ENCODE measurements at regions not wholly inside any gene's neighbourhood (a gene's known extent, or its start where the extent isn't known, plus 50 kb on each side); places are given as distances from the start of the nearest gene placed in this dataset.

DNA sequence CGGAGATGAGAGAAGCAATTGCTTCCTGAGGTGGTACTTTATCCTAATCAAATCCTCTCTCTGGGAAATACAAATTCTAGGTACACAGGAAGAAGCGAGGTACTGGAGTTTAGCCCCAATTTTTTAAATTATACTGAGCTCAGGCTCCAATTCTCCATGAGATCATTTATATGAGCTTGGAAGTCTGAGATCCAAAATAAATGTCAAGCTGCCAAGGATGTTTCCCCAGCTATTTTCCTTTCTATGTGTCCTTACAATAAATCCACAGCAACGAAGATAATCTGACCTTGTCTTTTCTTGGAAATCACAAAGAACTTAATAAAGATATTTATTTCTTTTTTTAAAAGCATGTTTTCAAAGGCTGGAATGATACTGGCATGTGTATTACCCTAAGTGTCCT, 597.3 kb downstream of the GABRG2 start:
- Histone ChIP-seq H3K4me2 (replicated peaks; ENCODE audit: low read depth, low read length, poor library complexity, severe bottlenecking) (no peak overlapping the region), H3K9me3 (ENCODE audit: control extremely low read depth in 1 of 3, control insufficient read depth in 2 of 3, insufficient read depth in 1 of 3, low read length in 2 of 3) (no peaks in the 10 kb centered on the region), H3K4me3 (ENCODE audit: control extremely low read depth in 1 of 5, extremely low read depth in 1 of 5, insufficient read depth in 1 of 5, low read depth in 2 of 5, low read length in 4 of 5) (no peak overlapping the region), H3K27me3 (replicated peaks in 1 of 4; ENCODE audit: control extremely low read depth in 1 of 4, control insufficient read depth in 3 of 4, insufficient read depth in 4 of 4, low read length in 3 of 4) (no peaks in the 10 kb centered on the region), H3K4me1 (ENCODE audit: control insufficient read depth in 2 of 2, insufficient read depth in 2 of 2, low read length in 2 of 2) (no peaks in the 10 kb centered on the region), H3K79me2 (ENCODE audit: control insufficient read depth, insufficient read depth, low read length) (no peaks in the 10 kb centered on the region), H4K20me1 (ENCODE audit: control insufficient read depth, insufficient read depth, low read length, poor library complexity, severe bottlenecking) (no peaks in the 10 kb centered on the region), H3K9ac (ENCODE audit: low read length) (no peak overlapping the region), H3K36me3 (replicated peaks in 1 of 2; ENCODE audit: control extremely low read depth in 1 of 2, control insufficient read depth in 1 of 2, extremely low read depth in 1 of 2, insufficient read depth in 2 of 2, low read length in 1 of 2) (no peaks in the 10 kb centered on the region), H3K27ac (ENCODE audit: low read length in 2 of 2) (no peak overlapping the region), H2AFZ (ENCODE audit: insufficient read depth, low read depth, low read length, poor library complexity, severe bottlenecking) (no peak overlapping the region)
- WGBS (ENCODE audit: insufficient coverage) = no CpG with 5 or more reads among the region's 3 CpGs
- ATAC-seq (ENCODE audit: low read depth) (no peak), DNase-seq (no peak)
- intact Hi-C loops (cut with micrococcal nuclease) = no loop called here
- no peak for TF ChIP-seq EZH2 (IDR thresholded peaks at IDR 0.05; ENCODE audit: borderline replicate concordance, insufficient read depth, low read depth, low read length, poor library complexity, severe bottlenecking)
- TF ChIP-seq, protein P1, sequence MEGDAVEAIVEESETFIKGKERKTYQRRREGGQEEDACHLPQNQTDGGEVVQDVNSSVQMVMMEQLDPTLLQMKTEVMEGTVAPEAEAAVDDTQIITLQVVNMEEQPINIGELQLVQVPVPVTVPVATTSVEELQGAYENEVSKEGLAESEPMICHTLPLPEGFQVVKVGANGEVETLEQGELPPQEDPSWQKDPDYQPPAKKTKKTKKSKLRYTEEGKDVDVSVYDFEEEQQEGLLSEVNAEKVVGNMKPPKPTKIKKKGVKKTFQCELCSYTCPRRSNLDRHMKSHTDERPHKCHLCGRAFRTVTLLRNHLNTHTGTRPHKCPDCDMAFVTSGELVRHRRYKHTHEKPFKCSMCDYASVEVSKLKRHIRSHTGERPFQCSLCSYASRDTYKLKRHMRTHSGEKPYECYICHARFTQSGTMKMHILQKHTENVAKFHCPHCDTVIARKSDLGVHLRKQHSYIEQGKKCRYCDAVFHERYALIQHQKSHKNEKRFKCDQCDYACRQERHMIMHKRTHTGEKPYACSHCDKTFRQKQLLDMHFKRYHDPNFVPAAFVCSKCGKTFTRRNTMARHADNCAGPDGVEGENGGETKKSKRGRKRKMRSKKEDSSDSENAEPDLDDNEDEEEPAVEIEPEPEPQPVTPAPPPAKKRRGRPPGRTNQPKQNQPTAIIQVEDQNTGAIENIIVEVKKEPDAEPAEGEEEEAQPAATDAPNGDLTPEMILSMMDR (IDR thresholded peaks at IDR 0.05) = no peak
- H3K27ac Mint-ChIP-seq = no peak overlapping the region
- no peaks in the 10 kb centered on the region for H3K4me1 Mint-ChIP-seq
- H3K9me3 Mint-ChIP-seq (ENCODE audit: insufficient read depth) = peaks cover 5% of the 10 kb centered on the region
- no peak overlapping the region for H3K4me3 Mint-ChIP-seq
- POLR2A ChIA-PET = no interaction called here
- no peaks in the 10 kb centered on the region for H3K27me3 Mint-ChIP-seq
- CTCF ChIA-PET = no interaction called here

DNA sequence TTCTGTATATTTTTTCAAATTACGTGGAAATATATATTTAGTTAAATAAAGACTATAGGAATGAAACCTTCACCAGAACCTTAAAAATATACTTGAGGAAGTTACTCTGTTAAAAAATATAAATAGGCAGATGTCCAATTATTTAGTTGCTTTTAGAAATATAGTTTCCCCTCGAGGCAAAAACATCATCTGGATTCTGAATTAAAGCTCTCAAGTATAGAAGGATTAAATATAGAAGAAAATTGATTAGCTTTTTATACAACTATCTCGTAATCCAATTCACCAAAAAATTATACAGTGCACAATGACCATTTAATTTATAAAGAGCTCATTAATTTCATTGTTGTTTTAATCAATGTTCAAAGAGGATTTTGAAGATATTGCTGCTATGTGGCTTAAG, 601.4 kb downstream of the GABRG2 start:
- CTCF ChIA-PET = no interaction called here

More for the DNA sequence above, 601.4 kb downstream of the GABRG2 start:
- no peak for TF ChIP-seq EZH2 (IDR thresholded peaks at IDR 0.05; ENCODE audit: borderline replicate concordance, insufficient read depth, low read depth, low read length, poor library complexity, severe bottlenecking)
- TF ChIP-seq, protein P1 (IDR thresholded peaks at IDR 0.05) = no peak
- Histone ChIP-seq H3K27ac (ENCODE audit: low read length in 2 of 2) (no peak overlapping the region), H3K4me3 (ENCODE audit: control extremely low read depth in 1 of 5, extremely low read depth in 1 of 5, insufficient read depth in 1 of 5, low read depth in 2 of 5, low read length in 4 of 5) (no peak overlapping the region), H4K20me1 (ENCODE audit: control insufficient read depth, insufficient read depth, low read length, poor library complexity, severe bottlenecking) (no peaks in the 10 kb centered on the region), H3K4me1 (ENCODE audit: control insufficient read depth in 2 of 2, insufficient read depth in 2 of 2, low read length in 2 of 2) (no peaks in the 10 kb centered on the region), H2AFZ (ENCODE audit: insufficient read depth, low read depth, low read length, poor library complexity, severe bottlenecking) (no peak overlapping the region), H3K4me2 (replicated peaks; ENCODE audit: low read depth, low read length, poor library complexity, severe bottlenecking) (no peak overlapping the region), H3K27me3 (replicated peaks in 1 of 4; ENCODE audit: control extremely low read depth in 1 of 4, control insufficient read depth in 3 of 4, insufficient read depth in 4 of 4, low read length in 3 of 4) (no peaks in the 10 kb centered on the region), H3K9me3 (ENCODE audit: control extremely low read depth in 1 of 3, control insufficient read depth in 2 of 3, insufficient read depth in 1 of 3, low read length in 2 of 3) (no peaks in the 10 kb centered on the region), H3K9ac (ENCODE audit: low read length) (no peak overlapping the region), H3K79me2 (ENCODE audit: control insufficient read depth, insufficient read depth, low read length) (no peaks in the 10 kb centered on the region), H3K36me3 (replicated peaks in 1 of 2; ENCODE audit: control extremely low read depth in 1 of 2, control insufficient read depth in 1 of 2, extremely low read depth in 1 of 2, insufficient read depth in 2 of 2, low read length in 1 of 2) (no peaks in the 10 kb centered on the region)
- no CpG with 5 or more reads among the region's 3 CpGs for WGBS (ENCODE audit: insufficient coverage)
- intact Hi-C loops (cut with micrococcal nuclease) = no loop called here
- no peak overlapping the region for H3K27ac Mint-ChIP-seq
- H3K4me1 Mint-ChIP-seq = no peaks in the 10 kb centered on the region
- H3K9me3 Mint-ChIP-seq (ENCODE audit: insufficient read depth) = peaks cover 5% of the 10 kb centered on the region
- H3K27me3 Mint-ChIP-seq = no peaks in the 10 kb centered on the region
- POLR2A ChIA-PET = no interaction called here
- H3K4me3 Mint-ChIP-seq = no peak overlapping the region
- ATAC-seq (ENCODE audit: low read depth) (no peak), DNase-seq (no peak)

Data from B cell (primary cell).